ENCODE measurements at regions not wholly inside any gene's neighbourhood (a gene's known extent, or its start where the extent isn't known, plus 50 kb on each side); places are given as distances from the start of the nearest gene placed in this dataset.

GRCh38 chr2:187250137-187250536, 197.9 kb downstream of the CALCRL start:
- no peak for TF ChIP-seq CTCF (IDR thresholded peaks at IDR 0.05 in 8 of 11, conservative IDR thresholded peaks at IDR 0.05 in 3 of 11)
- TF ChIP-seq POLR2A (IDR thresholded peaks at IDR 0.05) = no peak

All from spleen (tissue), 7 donors.